GM23338 (cell line): ENCODE measurements at regions not wholly inside any gene's neighbourhood (a gene's known extent, or its start where the extent isn't known, plus 50 kb on each side); places are given as distances from the start of the nearest gene placed in this dataset.

Source experiments
- ATAC-seq: fragments of 200-7000 bp; cut with Tn5 transposase; 3 replicates; pipeline ENCODE4 v1.9.1; 2020
- DNase-seq: peaks from one replicate; pipeline ENCODE4 v3.0.0-alpha.2; 2015; ENCODE audit warnings: low spot score
- H2AFZ ChIP-seq: fragments of 200-600 bp; sonication (generic); 2 replicates; pipeline ENCODE4 v1.8.0; 2016; ENCODE audit warnings: antibody characterized with exemption, mild to moderate bottlenecking, moderate library complexity
- H3F3A ChIP-seq: fragments of 200-600 bp; sonication (generic); replicated peaks from 2 replicates; pipeline ENCODE4 v1.8.0; 2017; ENCODE audit warnings: antibody characterized with exemption, mixed run types, low read depth
- H3K27ac ChIP-seq: fragments of 200-600 bp; sonication (generic); 2 replicates; pipeline ENCODE4 v1.6.1; 2016; ENCODE audit warnings: low read depth
- H3K27me3 ChIP-seq: fragments of 200-600 bp; sonication (generic); 2 replicates; pipeline ENCODE4 v1.8.0; 2016; ENCODE audit warnings: mild to moderate bottlenecking, mixed run types, moderate library complexity; ENCODE audit not compliant: insufficient read depth
- H3K36me3 ChIP-seq: fragments of 200-600 bp; sonication (generic); 2 replicates; pipeline ENCODE4 v1.8.0; 2016; ENCODE audit warnings: mild to moderate bottlenecking; ENCODE audit not compliant: insufficient read depth
- H3K4me1 ChIP-seq: fragments of 200-600 bp; sonication (generic); 2 replicates; pipeline ENCODE4 v1.8.0; 2016; ENCODE audit warnings: mild to moderate bottlenecking, moderate library complexity; ENCODE audit not compliant: insufficient read depth
- H3K4me2 ChIP-seq: fragments of 200-600 bp; sonication (generic); 2 replicates; pipeline ENCODE4 v1.7.1; 2017; ENCODE audit warnings: mixed run types
- H3K4me3 ChIP-seq: fragments of 200-600 bp; sonication (generic); 2 replicates; pipeline ENCODE4 v1.6.1; 2016; ENCODE audit warnings: mixed run types
- H3K79me2 ChIP-seq: fragments of 200-600 bp; sonication (generic); replicated peaks from 2 replicates; pipeline ENCODE4 v1.8.0; 2017; ENCODE audit warnings: mild to moderate bottlenecking; ENCODE audit not compliant: insufficient read depth
- H3K9me2 ChIP-seq: fragments of 200-600 bp; sonication (generic); 2 replicates; pipeline ENCODE4 v1.8.0; 2017; ENCODE audit not compliant: insufficient read depth
- H4K20me1 ChIP-seq: fragments of 200-600 bp; sonication (generic); replicated peaks from 2 replicates; pipeline ENCODE4 v1.8.0; 2017; ENCODE audit warnings: mild to moderate bottlenecking; ENCODE audit not compliant: insufficient read depth
- H3K27ac Mint-ChIP-seq: 2 replicates; pipeline ENCODE4 v1.8.0; 2020; ENCODE audit warnings: inconsistent platforms, mild to moderate bottlenecking, moderate library complexity, mixed read lengths
- H3K27me3 Mint-ChIP-seq: 3 replicates; pipeline ENCODE4 v1.8.0; 2022; ENCODE audit warnings: low read depth, mild to moderate bottlenecking, moderate library complexity, mixed read lengths, inconsistent platforms; ENCODE audit not compliant: insufficient read depth, poor library complexity
- H3K36me3 Mint-ChIP-seq: 3 replicates; pipeline ENCODE4 v1.8.0; 2021; ENCODE audit warnings: low read depth, mild to moderate bottlenecking, inconsistent platforms, moderate library complexity, mixed read lengths
- H3K4me1 Mint-ChIP-seq: 3 replicates; pipeline ENCODE4 v1.8.0; 2020; ENCODE audit warnings: mild to moderate bottlenecking, inconsistent platforms, mixed read lengths
- H3K4me3 Mint-ChIP-seq: 3 replicates; pipeline ENCODE4 v1.8.0; 2021; ENCODE audit warnings: moderate library complexity, mild to moderate bottlenecking, inconsistent platforms, mixed read lengths
- H3K9me3 Mint-ChIP-seq: 3 replicates; pipeline ENCODE4 v1.8.0; 2020; ENCODE audit warnings: moderate library complexity, mild to moderate bottlenecking, inconsistent platforms, mixed read lengths
- CREB1 ChIP-seq: fragments of 250-450 bp; sonication (Bioruptor Pico); IDR thresholded peaks from 2 replicates; pipeline ENCODE4 v1.5.0; 2020; ENCODE audit warnings: low read depth, mild to moderate bottlenecking, moderate library complexity
- EZH2 ChIP-seq: fragments of 200-600 bp; sonication (generic); IDR thresholded peaks from one replicate; pipeline ENCODE4 v1.8.0; 2017; ENCODE audit warnings: antibody characterized with exemption, mild to moderate bottlenecking, low read depth; ENCODE audit not compliant: unreplicated experiment
- POLR2AphosphoS5 ChIP-seq: IDR thresholded peaks from 2 replicates; pipeline ENCODE4 v1.6.1; 2016; ENCODE audit warnings: antibody characterized with exemption, low read depth
- ZNF331 ChIP-seq: fragments of 250-450 bp; sonication (Bioruptor Pico); IDR thresholded peaks from 2 replicates; pipeline ENCODE4 v1.5.0; 2020; ENCODE audit warnings: low read depth, mild to moderate bottlenecking, moderate library complexity
- TF ChIP-seq, protein P1 (sequence below): IDR thresholded peaks from 2 replicates; pipeline ENCODE4 v1.6.1; 2016; ENCODE audit warnings: antibody characterized with exemption
- TF ChIP-seq, protein P2 (sequence below): fragments of 250-450 bp; sonication (Bioruptor Pico); IDR thresholded peaks from 2 replicates; pipeline ENCODE4 v1.5.0; 2020; ENCODE audit warnings: mild to moderate bottlenecking, moderate library complexity
- TF ChIP-seq, protein P3 (sequence below), 2 experiments: fragments of 200-600 bp in 1 of 2; sonication (generic) in 1 of 2; conservative IDR thresholded peaks; 2 replicates each; pipeline versions ENCODE4 v1.5.1 to v1.6.1; 2016 to 2017; ENCODE audit warnings: antibody characterized with exemption in 2 of 2, low read depth in 2 of 2, mild to moderate bottlenecking in 2 of 2, moderate library complexity in 1 of 2
- TF ChIP-seq, protein P4 (sequence below): IDR thresholded peaks from one replicate; pipeline ENCODE4 v1.6.1; 2018; ENCODE audit warnings: antibody characterized with exemption; ENCODE audit not compliant: unreplicated experiment

DNA sequence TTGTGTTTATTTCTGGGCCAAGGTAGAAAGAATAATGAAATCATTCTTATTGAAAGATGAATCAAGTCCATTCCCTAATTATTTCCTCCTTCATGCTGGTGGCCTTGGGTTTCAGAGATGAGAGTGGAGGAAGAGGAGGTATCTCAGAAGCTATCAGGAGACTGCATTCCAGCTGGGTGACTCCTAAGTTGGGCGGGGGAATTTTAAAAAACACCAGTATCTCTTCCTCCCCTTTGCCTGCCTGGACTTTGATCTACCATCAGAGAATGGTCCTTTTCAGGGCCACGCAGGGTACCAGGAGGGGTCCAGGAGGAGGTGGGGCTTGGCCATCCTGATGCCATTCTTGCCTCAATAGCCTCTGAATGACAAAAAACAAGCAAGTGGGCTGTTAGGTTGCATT, 104.4 kb downstream of the ASMT start:
- Mint-ChIP-seq H3K27me3 (no peaks in the 10 kb centered on the region), H3K4me1 (no peaks in the 10 kb centered on the region), H3K9me3 (peaks cover 8% of the 10 kb centered on the region; the same call in 2 of the 3 replicates), H3K27ac (no peak overlapping the region), H3K4me3 (no peak overlapping the region), H3K36me3 (no peaks in the 10 kb centered on the region)
- ATAC-seq (no peak), DNase-seq (no peak)
- Histone ChIP-seq H3K9me2 (peaks cover 5% of the 10 kb centered on the region; the same call in 1 of the 2 replicates), H3F3A (no peaks in the 10 kb centered on the region), H3K4me3 (no peak overlapping the region), H3K36me3 (no peaks in the 10 kb centered on the region), H3K27ac (no peak overlapping the region), H3K4me2 (no peak overlapping the region), H4K20me1 (no peaks in the 10 kb centered on the region), H2AFZ (no peak overlapping the region), H3K79me2 (no peaks in the 10 kb centered on the region), H3K4me1 (no peaks in the 10 kb centered on the region), H3K27me3 (no peaks in the 10 kb centered on the region)
- TF ChIP-seq, protein P1, sequence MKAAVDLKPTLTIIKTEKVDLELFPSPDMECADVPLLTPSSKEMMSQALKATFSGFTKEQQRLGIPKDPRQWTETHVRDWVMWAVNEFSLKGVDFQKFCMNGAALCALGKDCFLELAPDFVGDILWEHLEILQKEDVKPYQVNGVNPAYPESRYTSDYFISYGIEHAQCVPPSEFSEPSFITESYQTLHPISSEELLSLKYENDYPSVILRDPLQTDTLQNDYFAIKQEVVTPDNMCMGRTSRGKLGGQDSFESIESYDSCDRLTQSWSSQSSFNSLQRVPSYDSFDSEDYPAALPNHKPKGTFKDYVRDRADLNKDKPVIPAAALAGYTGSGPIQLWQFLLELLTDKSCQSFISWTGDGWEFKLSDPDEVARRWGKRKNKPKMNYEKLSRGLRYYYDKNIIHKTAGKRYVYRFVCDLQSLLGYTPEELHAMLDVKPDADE, result no peak
- TF ChIP-seq ZNF331 (CRISPR knock-in tag) (no peak), POLR2AphosphoS5 (no peak), EZH2 (no peak), CREB1 (CRISPR knock-in tag) (no peak)
- TF ChIP-seq, protein P2, sequence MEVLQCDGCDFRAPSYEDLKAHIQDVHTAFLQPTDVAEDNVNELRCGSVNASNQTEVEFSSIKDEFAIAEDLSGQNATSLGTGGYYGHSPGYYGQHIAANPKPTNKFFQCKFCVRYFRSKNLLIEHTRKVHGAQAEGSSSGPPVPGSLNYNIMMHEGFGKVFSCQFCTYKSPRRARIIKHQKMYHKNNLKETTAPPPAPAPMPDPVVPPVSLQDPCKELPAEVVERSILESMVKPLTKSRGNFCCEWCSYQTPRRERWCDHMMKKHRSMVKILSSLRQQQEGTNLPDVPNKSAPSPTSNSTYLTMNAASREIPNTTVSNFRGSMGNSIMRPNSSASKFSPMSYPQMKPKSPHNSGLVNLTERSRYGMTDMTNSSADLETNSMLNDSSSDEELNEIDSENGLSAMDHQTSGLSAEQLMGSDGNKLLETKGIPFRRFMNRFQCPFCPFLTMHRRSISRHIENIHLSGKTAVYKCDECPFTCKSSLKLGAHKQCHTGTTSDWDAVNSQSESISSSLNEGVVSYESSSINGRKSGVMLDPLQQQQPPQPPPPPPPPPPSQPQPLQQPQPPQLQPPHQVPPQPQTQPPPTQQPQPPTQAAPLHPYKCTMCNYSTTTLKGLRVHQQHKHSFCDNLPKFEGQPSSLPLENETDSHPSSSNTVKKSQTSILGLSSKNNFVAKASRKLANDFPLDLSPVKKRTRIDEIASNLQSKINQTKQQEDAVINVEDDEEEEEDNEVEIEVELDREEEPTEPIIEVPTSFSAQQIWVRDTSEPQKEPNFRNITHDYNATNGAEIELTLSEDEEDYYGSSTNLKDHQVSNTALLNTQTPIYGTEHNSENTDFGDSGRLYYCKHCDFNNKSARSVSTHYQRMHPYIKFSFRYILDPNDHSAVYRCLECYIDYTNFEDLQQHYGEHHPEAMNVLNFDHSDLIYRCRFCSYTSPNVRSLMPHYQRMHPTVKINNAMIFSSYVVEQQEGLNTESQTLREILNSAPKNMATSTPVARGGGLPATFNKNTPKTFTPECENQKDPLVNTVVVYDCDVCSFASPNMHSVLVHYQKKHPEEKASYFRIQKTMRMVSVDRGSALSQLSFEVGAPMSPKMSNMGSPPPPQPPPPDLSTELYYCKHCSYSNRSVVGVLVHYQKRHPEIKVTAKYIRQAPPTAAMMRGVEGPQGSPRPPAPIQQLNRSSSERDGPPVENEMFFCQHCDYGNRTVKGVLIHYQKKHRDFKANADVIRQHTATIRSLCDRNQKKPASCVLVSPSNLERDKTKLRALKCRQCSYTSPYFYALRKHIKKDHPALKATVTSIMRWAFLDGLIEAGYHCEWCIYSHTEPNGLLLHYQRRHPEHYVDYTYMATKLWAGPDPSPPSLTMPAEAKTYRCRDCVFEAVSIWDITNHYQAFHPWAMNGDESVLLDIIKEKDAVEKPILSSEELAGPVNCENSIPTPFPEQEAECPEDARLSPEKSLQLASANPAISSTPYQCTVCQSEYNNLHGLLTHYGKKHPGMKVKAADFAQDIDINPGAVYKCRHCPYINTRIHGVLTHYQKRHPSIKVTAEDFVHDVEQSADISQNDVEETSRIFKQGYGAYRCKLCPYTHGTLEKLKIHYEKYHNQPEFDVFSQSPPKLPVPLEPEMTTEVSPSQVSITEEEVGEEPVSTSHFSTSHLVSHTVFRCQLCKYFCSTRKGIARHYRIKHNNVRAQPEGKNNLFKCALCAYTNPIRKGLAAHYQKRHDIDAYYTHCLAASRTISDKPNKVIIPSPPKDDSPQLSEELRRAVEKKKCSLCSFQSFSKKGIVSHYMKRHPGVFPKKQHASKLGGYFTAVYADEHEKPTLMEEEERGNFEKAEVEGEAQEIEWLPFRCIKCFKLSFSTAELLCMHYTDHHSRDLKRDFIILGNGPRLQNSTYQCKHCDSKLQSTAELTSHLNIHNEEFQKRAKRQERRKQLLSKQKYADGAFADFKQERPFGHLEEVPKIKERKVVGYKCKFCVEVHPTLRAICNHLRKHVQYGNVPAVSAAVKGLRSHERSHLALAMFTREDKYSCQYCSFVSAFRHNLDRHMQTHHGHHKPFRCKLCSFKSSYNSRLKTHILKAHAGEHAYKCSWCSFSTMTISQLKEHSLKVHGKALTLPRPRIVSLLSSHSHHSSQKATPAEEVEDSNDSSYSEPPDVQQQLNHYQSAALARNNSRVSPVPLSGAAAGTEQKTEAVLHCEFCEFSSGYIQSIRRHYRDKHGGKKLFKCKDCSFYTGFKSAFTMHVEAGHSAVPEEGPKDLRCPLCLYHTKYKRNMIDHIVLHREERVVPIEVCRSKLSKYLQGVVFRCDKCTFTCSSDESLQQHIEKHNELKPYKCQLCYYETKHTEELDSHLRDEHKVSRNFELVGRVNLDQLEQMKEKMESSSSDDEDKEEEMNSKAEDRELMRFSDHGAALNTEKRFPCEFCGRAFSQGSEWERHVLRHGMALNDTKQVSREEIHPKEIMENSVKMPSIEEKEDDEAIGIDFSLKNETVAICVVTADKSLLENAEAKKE (CRISPR knock-in tag), result no peak
- TF ChIP-seq, protein P3, sequence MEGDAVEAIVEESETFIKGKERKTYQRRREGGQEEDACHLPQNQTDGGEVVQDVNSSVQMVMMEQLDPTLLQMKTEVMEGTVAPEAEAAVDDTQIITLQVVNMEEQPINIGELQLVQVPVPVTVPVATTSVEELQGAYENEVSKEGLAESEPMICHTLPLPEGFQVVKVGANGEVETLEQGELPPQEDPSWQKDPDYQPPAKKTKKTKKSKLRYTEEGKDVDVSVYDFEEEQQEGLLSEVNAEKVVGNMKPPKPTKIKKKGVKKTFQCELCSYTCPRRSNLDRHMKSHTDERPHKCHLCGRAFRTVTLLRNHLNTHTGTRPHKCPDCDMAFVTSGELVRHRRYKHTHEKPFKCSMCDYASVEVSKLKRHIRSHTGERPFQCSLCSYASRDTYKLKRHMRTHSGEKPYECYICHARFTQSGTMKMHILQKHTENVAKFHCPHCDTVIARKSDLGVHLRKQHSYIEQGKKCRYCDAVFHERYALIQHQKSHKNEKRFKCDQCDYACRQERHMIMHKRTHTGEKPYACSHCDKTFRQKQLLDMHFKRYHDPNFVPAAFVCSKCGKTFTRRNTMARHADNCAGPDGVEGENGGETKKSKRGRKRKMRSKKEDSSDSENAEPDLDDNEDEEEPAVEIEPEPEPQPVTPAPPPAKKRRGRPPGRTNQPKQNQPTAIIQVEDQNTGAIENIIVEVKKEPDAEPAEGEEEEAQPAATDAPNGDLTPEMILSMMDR (conservative IDR thresholded peaks at IDR 0.05; ENCODE audit: low read depth in 2 of 2), result no peak
- TF ChIP-seq, protein P4, sequence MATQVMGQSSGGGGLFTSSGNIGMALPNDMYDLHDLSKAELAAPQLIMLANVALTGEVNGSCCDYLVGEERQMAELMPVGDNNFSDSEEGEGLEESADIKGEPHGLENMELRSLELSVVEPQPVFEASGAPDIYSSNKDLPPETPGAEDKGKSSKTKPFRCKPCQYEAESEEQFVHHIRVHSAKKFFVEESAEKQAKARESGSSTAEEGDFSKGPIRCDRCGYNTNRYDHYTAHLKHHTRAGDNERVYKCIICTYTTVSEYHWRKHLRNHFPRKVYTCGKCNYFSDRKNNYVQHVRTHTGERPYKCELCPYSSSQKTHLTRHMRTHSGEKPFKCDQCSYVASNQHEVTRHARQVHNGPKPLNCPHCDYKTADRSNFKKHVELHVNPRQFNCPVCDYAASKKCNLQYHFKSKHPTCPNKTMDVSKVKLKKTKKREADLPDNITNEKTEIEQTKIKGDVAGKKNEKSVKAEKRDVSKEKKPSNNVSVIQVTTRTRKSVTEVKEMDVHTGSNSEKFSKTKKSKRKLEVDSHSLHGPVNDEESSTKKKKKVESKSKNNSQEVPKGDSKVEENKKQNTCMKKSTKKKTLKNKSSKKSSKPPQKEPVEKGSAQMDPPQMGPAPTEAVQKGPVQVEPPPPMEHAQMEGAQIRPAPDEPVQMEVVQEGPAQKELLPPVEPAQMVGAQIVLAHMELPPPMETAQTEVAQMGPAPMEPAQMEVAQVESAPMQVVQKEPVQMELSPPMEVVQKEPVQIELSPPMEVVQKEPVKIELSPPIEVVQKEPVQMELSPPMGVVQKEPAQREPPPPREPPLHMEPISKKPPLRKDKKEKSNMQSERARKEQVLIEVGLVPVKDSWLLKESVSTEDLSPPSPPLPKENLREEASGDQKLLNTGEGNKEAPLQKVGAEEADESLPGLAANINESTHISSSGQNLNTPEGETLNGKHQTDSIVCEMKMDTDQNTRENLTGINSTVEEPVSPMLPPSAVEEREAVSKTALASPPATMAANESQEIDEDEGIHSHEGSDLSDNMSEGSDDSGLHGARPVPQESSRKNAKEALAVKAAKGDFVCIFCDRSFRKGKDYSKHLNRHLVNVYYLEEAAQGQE, result no peak
